Mammary epithelial cell (primary cell): ENCODE measurements at regions not wholly inside any gene's neighbourhood (a gene's known extent, or its start where the extent isn't known, plus 50 kb on each side); places are given as distances from the start of the nearest gene placed in this dataset.

ENCODE experiments used
- EZH2 ChIP-seq: IDR thresholded peaks from 2 replicates; pipeline ENCODE4 v1.6.1; 2012; ENCODE audit warnings: low read length, inconsistent platforms, borderline replicate concordance
- TF ChIP-seq, protein P1 (sequence below), 2 donors: IDR thresholded peaks in 1 of 2; conservative IDR thresholded peaks in 1 of 2; 2 replicates each; pipeline ENCODE4 v1.5.1; 2011 to 2012; ENCODE audit warnings: inconsistent platforms in 2 of 2, low read length in 2 of 2, mild to moderate bottlenecking in 2 of 2, control low read depth in 1 of 2, low read depth in 1 of 2; ENCODE audit not compliant: insufficient read depth in 1 of 2; ENCODE audit errors: extremely low read depth in 1 of 2

DNA sequence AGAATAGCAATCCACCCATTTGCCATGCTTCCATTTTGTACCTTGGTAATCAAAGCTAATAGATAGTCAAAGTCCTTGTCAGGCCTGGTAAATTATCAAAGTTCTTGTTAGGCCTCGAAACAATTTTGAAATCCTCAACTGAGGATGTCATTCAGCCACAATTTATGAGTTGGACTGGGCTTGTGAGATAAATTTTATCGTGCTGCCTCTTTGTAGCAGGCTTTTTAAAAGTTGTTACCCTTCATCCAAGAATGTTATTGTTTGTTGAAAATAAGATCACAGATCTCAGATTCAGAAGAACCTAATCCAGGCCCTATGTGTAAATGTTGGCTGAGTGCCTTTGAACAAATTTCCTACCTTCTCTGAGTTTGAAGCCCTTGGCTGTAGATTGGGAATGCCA is 143.3 kb upstream of the PROK2 start:
- TF ChIP-seq, protein P1, sequence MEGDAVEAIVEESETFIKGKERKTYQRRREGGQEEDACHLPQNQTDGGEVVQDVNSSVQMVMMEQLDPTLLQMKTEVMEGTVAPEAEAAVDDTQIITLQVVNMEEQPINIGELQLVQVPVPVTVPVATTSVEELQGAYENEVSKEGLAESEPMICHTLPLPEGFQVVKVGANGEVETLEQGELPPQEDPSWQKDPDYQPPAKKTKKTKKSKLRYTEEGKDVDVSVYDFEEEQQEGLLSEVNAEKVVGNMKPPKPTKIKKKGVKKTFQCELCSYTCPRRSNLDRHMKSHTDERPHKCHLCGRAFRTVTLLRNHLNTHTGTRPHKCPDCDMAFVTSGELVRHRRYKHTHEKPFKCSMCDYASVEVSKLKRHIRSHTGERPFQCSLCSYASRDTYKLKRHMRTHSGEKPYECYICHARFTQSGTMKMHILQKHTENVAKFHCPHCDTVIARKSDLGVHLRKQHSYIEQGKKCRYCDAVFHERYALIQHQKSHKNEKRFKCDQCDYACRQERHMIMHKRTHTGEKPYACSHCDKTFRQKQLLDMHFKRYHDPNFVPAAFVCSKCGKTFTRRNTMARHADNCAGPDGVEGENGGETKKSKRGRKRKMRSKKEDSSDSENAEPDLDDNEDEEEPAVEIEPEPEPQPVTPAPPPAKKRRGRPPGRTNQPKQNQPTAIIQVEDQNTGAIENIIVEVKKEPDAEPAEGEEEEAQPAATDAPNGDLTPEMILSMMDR (conservative IDR thresholded peaks at IDR 0.05 in 1 of 2, IDR thresholded peaks at IDR 0.05 in 1 of 2; ENCODE audit: extremely low read depth in 1 of 2, insufficient read depth in 1 of 2, low read depth in 1 of 2, low read length in 2 of 2), result no peak
- no peak for TF ChIP-seq EZH2
